Endothelial cell of umbilical vein (primary cell): ENCODE measurements at regions not wholly inside any gene's neighbourhood (a gene's known extent, or its start where the extent isn't known, plus 50 kb on each side); places are given as distances from the start of the nearest gene placed in this dataset.

Experiments
- EZH2 ChIP-seq: IDR thresholded peaks from 2 replicates; pipeline ENCODE4 v1.6.1; 2012; ENCODE audit warnings: borderline replicate concordance, low read depth, mild to moderate bottlenecking, moderate library complexity, low read length, inconsistent platforms; ENCODE audit not compliant: severe bottlenecking
- POLR2AphosphoS5 ChIP-seq: IDR thresholded peaks from 2 replicates; pipeline ENCODE4 v1.6.1; 2012; ENCODE audit warnings: low read depth, mild to moderate bottlenecking, control low read depth, low read length, moderate library complexity; ENCODE audit not compliant: insufficient read depth
- TF ChIP-seq, protein P1 (sequence below), 2 donors: IDR thresholded peaks; 1 replicate in 1 of 2; 2 replicates in 1 of 2; pipeline ENCODE4 v1.5.1; 2011; ENCODE audit warnings: low read length in 2 of 2, mild to moderate bottlenecking in 2 of 2, moderate library complexity in 2 of 2, control low read depth in 1 of 2, inconsistent platforms in 1 of 2, low read depth in 1 of 2; ENCODE audit not compliant: insufficient read depth in 1 of 2; ENCODE audit errors: extremely low read depth in 1 of 2

DNA sequence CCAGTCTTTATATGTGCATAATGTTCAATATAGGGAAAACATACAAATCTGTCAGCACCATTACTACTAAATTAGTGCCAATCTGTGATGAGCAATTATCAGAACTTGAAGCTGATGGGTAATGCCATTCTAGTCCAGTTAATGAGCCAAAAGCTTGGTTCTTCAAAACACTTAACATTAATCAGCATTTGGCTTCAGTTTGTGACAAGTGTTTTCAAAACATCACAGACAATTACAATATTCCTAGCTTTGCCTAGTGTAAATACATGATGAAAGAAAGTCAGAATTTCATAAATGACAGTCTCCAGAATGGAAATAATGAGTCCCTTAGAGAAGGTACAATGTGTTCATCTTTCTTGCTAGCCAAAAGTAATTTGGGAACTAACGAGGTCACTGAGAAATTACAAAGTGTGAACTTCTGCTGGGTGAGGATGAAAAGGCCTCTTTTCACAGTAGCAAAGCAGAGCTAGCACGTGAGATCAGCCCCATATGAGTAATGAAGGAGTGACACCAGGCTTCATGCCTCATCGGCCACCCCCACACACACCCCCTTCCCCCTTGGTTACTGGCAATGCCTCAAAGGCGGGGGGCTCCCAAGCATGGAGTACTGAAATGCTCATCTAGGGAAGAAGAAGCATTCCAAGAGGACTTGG, 180.6 kb upstream of the EEA1 start:
- TF ChIP-seq, protein P1, sequence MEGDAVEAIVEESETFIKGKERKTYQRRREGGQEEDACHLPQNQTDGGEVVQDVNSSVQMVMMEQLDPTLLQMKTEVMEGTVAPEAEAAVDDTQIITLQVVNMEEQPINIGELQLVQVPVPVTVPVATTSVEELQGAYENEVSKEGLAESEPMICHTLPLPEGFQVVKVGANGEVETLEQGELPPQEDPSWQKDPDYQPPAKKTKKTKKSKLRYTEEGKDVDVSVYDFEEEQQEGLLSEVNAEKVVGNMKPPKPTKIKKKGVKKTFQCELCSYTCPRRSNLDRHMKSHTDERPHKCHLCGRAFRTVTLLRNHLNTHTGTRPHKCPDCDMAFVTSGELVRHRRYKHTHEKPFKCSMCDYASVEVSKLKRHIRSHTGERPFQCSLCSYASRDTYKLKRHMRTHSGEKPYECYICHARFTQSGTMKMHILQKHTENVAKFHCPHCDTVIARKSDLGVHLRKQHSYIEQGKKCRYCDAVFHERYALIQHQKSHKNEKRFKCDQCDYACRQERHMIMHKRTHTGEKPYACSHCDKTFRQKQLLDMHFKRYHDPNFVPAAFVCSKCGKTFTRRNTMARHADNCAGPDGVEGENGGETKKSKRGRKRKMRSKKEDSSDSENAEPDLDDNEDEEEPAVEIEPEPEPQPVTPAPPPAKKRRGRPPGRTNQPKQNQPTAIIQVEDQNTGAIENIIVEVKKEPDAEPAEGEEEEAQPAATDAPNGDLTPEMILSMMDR (IDR thresholded peaks at IDR 0.05; ENCODE audit: extremely low read depth in 1 of 2, insufficient read depth in 1 of 2, low read depth in 1 of 2, low read length in 2 of 2) = no peak
- no peak for TF ChIP-seq POLR2AphosphoS5
- TF ChIP-seq EZH2 = no peak
